Cardiac muscle cell (in vitro differentiated cells and primary cell): ENCODE measurements at regions not wholly inside any gene's neighbourhood (a gene's known extent, or its start where the extent isn't known, plus 50 kb on each side); places are given as distances from the start of the nearest gene placed in this dataset.
A peak's percentile ranks its signal among the peaks of the same experiment; 100 is the strongest.

Experiments used
- DNase-seq, 2 donors: peaks; one replicate each; pipeline versions ENCODE4 v3.0.0 to v3.0.0-alpha.2; 2010 to 2017; ENCODE audit warnings: low read depth in 1 of 2, low spot score in 1 of 2
- H3K27ac ChIP-seq: fragments of 200-600 bp; sonication (generic); 2 replicates; pipeline ENCODE4 v1.5.1; 2016
- H3K27me3 ChIP-seq: fragments of 200-600 bp; sonication (generic); 2 replicates; pipeline ENCODE4 v1.6.0; 2016; ENCODE audit warnings: control low read depth
- H3K36me3 ChIP-seq: fragments of 200-600 bp; sonication (generic); 2 replicates; pipeline ENCODE4 v1.5.1; 2016; ENCODE audit warnings: control low read depth
- H3K4me1 ChIP-seq: fragments of 200-600 bp; sonication (generic); 2 replicates; pipeline ENCODE4 v1.8.1; 2017; ENCODE audit warnings: low read depth, mild to moderate bottlenecking, mixed run types
- H3K4me3 ChIP-seq: fragments of 200-600 bp; sonication (generic); 2 replicates; pipeline ENCODE4 v1.5.1; 2016; ENCODE audit warnings: mild to moderate bottlenecking
- H3K9me3 ChIP-seq: fragments of 200-600 bp; sonication (generic); 2 replicates; pipeline ENCODE4 v1.5.1; 2017; ENCODE audit warnings: low read depth, mild to moderate bottlenecking, control low read depth
- CTCF ChIP-seq: IDR thresholded peaks from 2 replicates; pipeline ENCODE4 v1.5.1; 2012; ENCODE audit warnings: low read depth, mild to moderate bottlenecking, low read length

GRCh38 chr15:62912282-62912681 is 130.3 kb upstream of the TPM1 start:
- Histone ChIP-seq H3K4me3 (no peak overlapping the region), H3K9me3 (no peaks in the 10 kb centered on the region), H3K27ac (peak overlapping the region; percentile 36), H3K36me3 (no peaks in the 10 kb centered on the region), H3K27me3 (no peaks in the 10 kb centered on the region), H3K4me1 (peaks cover 14% of the 10 kb centered on the region)
- DNase-seq, result no peak
- TF ChIP-seq CTCF, result no peak

- Histone ChIP-seq H3K27ac (peak overlapping the region; percentile 36), H3K36me3 (no peaks in the 10 kb centered on the region), H3K27me3 (no peaks in the 10 kb centered on the region), H3K9me3 (no peaks in the 10 kb centered on the region), H3K4me1 (peaks cover 14% of the 10 kb centered on the region), H3K4me3 (no peak overlapping the region)
- DNase-seq, result peak in 1 of 2 donors; percentile 75
- no peak for TF ChIP-seq CTCF
Observed at GRCh38 chr15:62912808-62913207, 129.7 kb upstream of the TPM1 start.

GRCh38 chr15:62913246-62913645 is 129.3 kb upstream of the TPM1 start:
- H3K36me3 ChIP-seq, result no peaks in the 10 kb centered on the region
- no peaks in the 10 kb centered on the region for H3K27me3 ChIP-seq
- TF ChIP-seq CTCF, result no peak
- H3K4me3 ChIP-seq, result no peak overlapping the region
- H3K9me3 ChIP-seq, result no peaks in the 10 kb centered on the region
- H3K27ac ChIP-seq, result no peak overlapping the region
- H3K4me1 ChIP-seq, result peaks cover 14% of the 10 kb centered on the region
- no peak for DNase-seq

GRCh38 chr15:62914461-62915079 is 128.0 kb upstream of the TPM1 start:
- no peaks in the 10 kb centered on the region for H3K27me3 ChIP-seq
- peaks cover 14% of the 10 kb centered on the region for H3K4me1 ChIP-seq
- no peak for TF ChIP-seq CTCF
- no peaks in the 10 kb centered on the region for H3K9me3 ChIP-seq
- H3K4me3 ChIP-seq, result no peak overlapping the region
- H3K27ac ChIP-seq, result no peak overlapping the region
- no peak for DNase-seq
- H3K36me3 ChIP-seq, result no peaks in the 10 kb centered on the region

GRCh38 chr15:62920682-62921502 is 121.7 kb upstream of the TPM1 start:
- no peaks in the 10 kb centered on the region for H3K36me3 ChIP-seq
- no peak overlapping the region for H3K4me3 ChIP-seq
- no peak overlapping the region for H3K27ac ChIP-seq
- H3K9me3 ChIP-seq, result no peaks in the 10 kb centered on the region
- no peak for TF ChIP-seq CTCF
- peak in 1 of 2 donors; percentile 89 for DNase-seq
- no peaks in the 10 kb centered on the region for H3K27me3 ChIP-seq
- H3K4me1 ChIP-seq, result no peaks in the 10 kb centered on the region
